Astrocyte (in vitro differentiated cells and primary cell): ENCODE measurements at regions not wholly inside any gene's neighbourhood (a gene's known extent, or its start where the extent isn't known, plus 50 kb on each side); places are given as distances from the start of the nearest gene placed in this dataset.

Source experiments
- DNase-seq: peaks from one replicate; pipeline ENCODE4 v3.0.0-alpha.2; 2010; ENCODE audit warnings: low read depth
- FAIRE-seq: peaks from 2 replicates; lab custom pipeline; 2011; peaks lifted over from hg19 to GRCh38; lab: Jason Lieb, UNC
- H2AFZ ChIP-seq: 2 replicates; pipeline ENCODE4 v1.6.0; 2012; ENCODE audit warnings: low read depth, low read length, inconsistent platforms
- H3K27ac ChIP-seq: 2 replicates; pipeline ENCODE4 v1.5.1; 2011; ENCODE audit warnings: low read depth, low read length, inconsistent platforms
- H3K27me3 ChIP-seq: 2 replicates; pipeline ENCODE4 v1.6.0; 2011; ENCODE audit warnings: low read length, inconsistent platforms; ENCODE audit not compliant: insufficient read depth
- H3K36me3 ChIP-seq: 2 replicates; pipeline ENCODE4 v1.5.1; 2011; ENCODE audit warnings: low read length, inconsistent platforms; ENCODE audit not compliant: insufficient read depth
- H3K4me1 ChIP-seq: 2 replicates; pipeline ENCODE4 v1.5.1; 2011; ENCODE audit warnings: low read length, inconsistent platforms; ENCODE audit not compliant: insufficient read depth
- H3K4me2 ChIP-seq: 2 replicates; pipeline ENCODE4 v1.6.0; 2012; ENCODE audit warnings: low read length, inconsistent platforms
- H3K4me3 ChIP-seq: 2 replicates; pipeline ENCODE4 v1.5.1; 2011; ENCODE audit warnings: low read depth, mild to moderate bottlenecking, low read length, inconsistent platforms; ENCODE audit not compliant: insufficient read depth
- H3K79me2 ChIP-seq: 2 replicates; pipeline ENCODE4 v1.6.0; 2012; ENCODE audit warnings: mild to moderate bottlenecking, low read length, inconsistent platforms; ENCODE audit not compliant: insufficient read depth
- H3K9ac ChIP-seq: 2 replicates; pipeline ENCODE4 v1.6.0; 2012; ENCODE audit warnings: mild to moderate bottlenecking, low read length, inconsistent platforms
- H3K9me3 ChIP-seq: 2 replicates; pipeline ENCODE4 v1.5.1; 2012; ENCODE audit warnings: low read depth, mild to moderate bottlenecking, low read length, inconsistent platforms; ENCODE audit not compliant: insufficient read depth
- H4K20me1 ChIP-seq: 2 replicates; pipeline ENCODE4 v1.6.0; 2012; ENCODE audit warnings: low read length, inconsistent platforms; ENCODE audit not compliant: insufficient read depth
- H3K27ac Mint-ChIP-seq: one replicate; pipeline ENCODE4 v1.8.0; 2021; ENCODE audit warnings: mild to moderate bottlenecking, mixed read lengths; ENCODE audit not compliant: unreplicated experiment
- H3K27me3 Mint-ChIP-seq: one replicate; pipeline ENCODE4 v1.8.0; 2021; ENCODE audit warnings: low read depth, mixed read lengths; ENCODE audit not compliant: unreplicated experiment
- H3K36me3 Mint-ChIP-seq: one replicate; pipeline ENCODE4 v1.8.0; 2021; ENCODE audit warnings: low read depth, mixed read lengths; ENCODE audit not compliant: unreplicated experiment
- H3K4me1 Mint-ChIP-seq: one replicate; pipeline ENCODE4 v1.8.0; 2021; ENCODE audit warnings: low read depth, mixed read lengths; ENCODE audit not compliant: unreplicated experiment
- H3K4me3 Mint-ChIP-seq: one replicate; pipeline ENCODE4 v1.8.0; 2021; ENCODE audit warnings: mild to moderate bottlenecking, moderate library complexity, mixed read lengths; ENCODE audit not compliant: unreplicated experiment
- H3K9me3 Mint-ChIP-seq: one replicate; pipeline ENCODE4 v1.8.0; 2021; ENCODE audit warnings: mild to moderate bottlenecking, mixed read lengths; ENCODE audit not compliant: unreplicated experiment
- CTCF ChIP-seq: IDR thresholded peaks from 2 replicates; pipeline ENCODE4 v1.5.1; 2011; ENCODE audit warnings: low read depth, mild to moderate bottlenecking, inconsistent platforms, low read length, moderate library complexity; ENCODE audit not compliant: insufficient read depth
- EZH2 ChIP-seq: IDR thresholded peaks from 2 replicates; pipeline ENCODE4 v1.6.1; 2012; ENCODE audit warnings: mild to moderate bottlenecking, low read length, inconsistent platforms; ENCODE audit not compliant: insufficient read depth

- no peaks in the 10 kb centered on the region for H3K36me3 ChIP-seq
- no peak overlapping the region for H3K4me3 Mint-ChIP-seq
- FAIRE-seq = no peak
- no peak overlapping the region for H2AFZ ChIP-seq
- H3K9me3 ChIP-seq = no peaks in the 10 kb centered on the region
- no peak overlapping the region for H3K27ac Mint-ChIP-seq
- peaks cover 24% of the 10 kb centered on the region for H3K27me3 Mint-ChIP-seq
- no peaks in the 10 kb centered on the region for H3K36me3 Mint-ChIP-seq
- H3K4me1 ChIP-seq = no peaks in the 10 kb centered on the region
- no peak overlapping the region for H3K9ac ChIP-seq
- no peaks in the 10 kb centered on the region for H4K20me1 ChIP-seq
- no peak overlapping the region for H3K27ac ChIP-seq
- DNase-seq = no peak
- no peak overlapping the region for H3K4me3 ChIP-seq
- H3K79me2 ChIP-seq = no peaks in the 10 kb centered on the region
- H3K9me3 Mint-ChIP-seq = peaks cover 2% of the 10 kb centered on the region
- TF ChIP-seq EZH2 = no peak
- TF ChIP-seq CTCF = no peak
- no peaks in the 10 kb centered on the region for H3K4me1 Mint-ChIP-seq
- H3K4me2 ChIP-seq = no peak overlapping the region
- peaks cover 5% of the 10 kb centered on the region for H3K27me3 ChIP-seq
These were observed 237.7 kb upstream of the ZFHX3 start for GRCh38 chr16:73285436-73286201.

- H3K27ac Mint-ChIP-seq = no peak overlapping the region
- Histone ChIP-seq H3K79me2 (no peaks in the 10 kb centered on the region), H3K4me1 (no peaks in the 10 kb centered on the region), H3K27me3 (no peaks in the 10 kb centered on the region), H3K36me3 (no peaks in the 10 kb centered on the region), H3K9ac (no peak overlapping the region), H3K4me2 (no peak overlapping the region), H3K4me3 (no peak overlapping the region), H3K27ac (no peak overlapping the region), H3K9me3 (no peaks in the 10 kb centered on the region), H4K20me1 (no peaks in the 10 kb centered on the region), H2AFZ (no peak overlapping the region)
- H3K36me3 Mint-ChIP-seq = no peaks in the 10 kb centered on the region
- H3K9me3 Mint-ChIP-seq = no peaks in the 10 kb centered on the region
- peaks cover 2% of the 10 kb centered on the region for H3K27me3 Mint-ChIP-seq
- no peaks in the 10 kb centered on the region for H3K4me1 Mint-ChIP-seq
- DNase-seq (no peak), FAIRE-seq (no peak)
- H3K4me3 Mint-ChIP-seq = no peak overlapping the region
- TF ChIP-seq EZH2 = no peak
- TF ChIP-seq CTCF = no peak
These were observed 232.5 kb upstream of the ZFHX3 start for GRCh38 chr16:73280388-73280787.

GRCh38 chr16:73279451-73279850 is 231.5 kb upstream of the ZFHX3 start:
- no peak overlapping the region for H3K9ac ChIP-seq
- FAIRE-seq (no peak), DNase-seq (no peak)
- no peaks in the 10 kb centered on the region for H4K20me1 ChIP-seq
- H3K27me3 Mint-ChIP-seq = no peaks in the 10 kb centered on the region
- no peak overlapping the region for H2AFZ ChIP-seq
- H3K27ac Mint-ChIP-seq = no peak overlapping the region
- no peaks in the 10 kb centered on the region for H3K9me3 ChIP-seq
- no peaks in the 10 kb centered on the region for H3K4me1 ChIP-seq
- H3K9me3 Mint-ChIP-seq = no peaks in the 10 kb centered on the region
- H3K4me1 Mint-ChIP-seq = no peaks in the 10 kb centered on the region
- no peak overlapping the region for H3K4me3 ChIP-seq
- no peaks in the 10 kb centered on the region for H3K27me3 ChIP-seq
- no peaks in the 10 kb centered on the region for H3K79me2 ChIP-seq
- no peak overlapping the region for H3K4me3 Mint-ChIP-seq
- no peaks in the 10 kb centered on the region for H3K36me3 ChIP-seq
- H3K27ac ChIP-seq = no peak overlapping the region
- TF ChIP-seq CTCF (no peak), EZH2 (no peak)
- no peak overlapping the region for H3K4me2 ChIP-seq
- no peaks in the 10 kb centered on the region for H3K36me3 Mint-ChIP-seq
